Lower lobe of right lung (tissue), 2 donors: ENCODE measurements at regions not wholly inside any gene's neighbourhood (a gene's known extent, or its start where the extent isn't known, plus 50 kb on each side); places are given as distances from the start of the nearest gene placed in this dataset.

ENCODE experiments used
- ATAC-seq, 2 donors: fragments of 200-7000 bp; cut with Tn5 transposase; one replicate each; pipeline ENCODE4 v1.9.1; 2020 to 2022; ENCODE audit warnings: mild to moderate bottlenecking in 2 of 2, moderate library complexity in 2 of 2
- DNase-seq: peaks from one replicate; pipeline ENCODE4 v3.0.0-alpha.2; 2020
- H3K27ac ChIP-seq: fragments of 200-600 bp; one replicate; pipeline ENCODE4 v1.8.0; 2022
- H3K27me3 ChIP-seq: fragments of 200-600 bp; one replicate; pipeline ENCODE4 v1.8.0; 2022; ENCODE audit warnings: low read depth
- H3K36me3 ChIP-seq: fragments of 200-600 bp; one replicate; pipeline ENCODE4 v1.8.0; 2022; ENCODE audit warnings: mild to moderate bottlenecking
- H3K4me1 ChIP-seq: fragments of 200-600 bp; one replicate; pipeline ENCODE4 v1.8.0; 2022
- H3K4me3 ChIP-seq: fragments of 200-600 bp; one replicate; pipeline ENCODE4 v1.8.0; 2022; ENCODE audit warnings: mild to moderate bottlenecking
- H3K9me3 ChIP-seq: fragments of 200-600 bp; one replicate; pipeline ENCODE4 v1.8.0; 2022
- intact Hi-C: fragments of 100-400 bp; cut with DNase I; formaldehyde crosslinking; loops from one replicate; pipeline ENCODE4 v1.11.0; 2022
- TF ChIP-seq, protein P1 (sequence below): fragments of 200-600 bp; IDR thresholded peaks from one replicate; pipeline ENCODE4 v1.8.0; 2022; ENCODE audit warnings: antibody characterized with exemption, mild to moderate bottlenecking
- donor health status: DM: no; HTN: yes; CAD: no; lungs with severe emphysema.

DNA sequence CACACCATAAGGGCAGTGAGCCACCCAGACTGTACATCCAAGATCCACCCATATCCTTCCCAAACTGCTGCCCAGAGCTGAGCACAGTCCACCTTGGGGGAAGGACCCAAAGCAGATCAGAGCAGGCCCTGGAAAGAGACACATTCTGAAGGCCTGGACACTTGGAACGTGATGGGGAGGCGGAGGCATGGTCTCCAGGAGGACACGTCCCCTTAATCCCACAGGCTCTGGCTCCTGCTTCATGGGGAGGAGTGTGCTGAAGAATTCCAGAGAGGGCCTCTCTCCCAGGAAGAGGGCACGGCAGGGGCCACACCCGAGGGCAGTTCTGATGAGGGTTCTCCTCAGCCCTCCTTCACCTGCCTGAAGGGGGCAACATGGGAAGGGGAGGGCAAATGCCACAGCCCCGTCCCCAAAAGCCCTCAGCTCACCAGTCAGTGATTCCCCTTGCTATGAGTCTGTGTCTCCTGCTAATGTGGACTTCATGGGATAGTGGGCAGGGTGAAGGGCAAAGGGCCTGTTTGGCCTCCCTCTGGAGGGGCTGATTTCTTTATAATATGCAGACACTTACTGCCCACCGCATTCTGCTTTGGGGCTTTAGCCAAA lies 276.8 kb downstream of the ENC1 start:
- DNase-seq: no peak
- no peak for ATAC-seq
- no peak overlapping the region for H3K4me3 ChIP-seq
- intact Hi-C loops: no loop called here
- H3K27me3 ChIP-seq: no peaks in the 10 kb centered on the region
- TF ChIP-seq, protein P1, sequence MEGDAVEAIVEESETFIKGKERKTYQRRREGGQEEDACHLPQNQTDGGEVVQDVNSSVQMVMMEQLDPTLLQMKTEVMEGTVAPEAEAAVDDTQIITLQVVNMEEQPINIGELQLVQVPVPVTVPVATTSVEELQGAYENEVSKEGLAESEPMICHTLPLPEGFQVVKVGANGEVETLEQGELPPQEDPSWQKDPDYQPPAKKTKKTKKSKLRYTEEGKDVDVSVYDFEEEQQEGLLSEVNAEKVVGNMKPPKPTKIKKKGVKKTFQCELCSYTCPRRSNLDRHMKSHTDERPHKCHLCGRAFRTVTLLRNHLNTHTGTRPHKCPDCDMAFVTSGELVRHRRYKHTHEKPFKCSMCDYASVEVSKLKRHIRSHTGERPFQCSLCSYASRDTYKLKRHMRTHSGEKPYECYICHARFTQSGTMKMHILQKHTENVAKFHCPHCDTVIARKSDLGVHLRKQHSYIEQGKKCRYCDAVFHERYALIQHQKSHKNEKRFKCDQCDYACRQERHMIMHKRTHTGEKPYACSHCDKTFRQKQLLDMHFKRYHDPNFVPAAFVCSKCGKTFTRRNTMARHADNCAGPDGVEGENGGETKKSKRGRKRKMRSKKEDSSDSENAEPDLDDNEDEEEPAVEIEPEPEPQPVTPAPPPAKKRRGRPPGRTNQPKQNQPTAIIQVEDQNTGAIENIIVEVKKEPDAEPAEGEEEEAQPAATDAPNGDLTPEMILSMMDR: no peak
- no peak overlapping the region for H3K27ac ChIP-seq
- H3K36me3 ChIP-seq: no peaks in the 10 kb centered on the region
- H3K9me3 ChIP-seq: no peaks in the 10 kb centered on the region
- no peaks in the 10 kb centered on the region for H3K4me1 ChIP-seq

DNA sequence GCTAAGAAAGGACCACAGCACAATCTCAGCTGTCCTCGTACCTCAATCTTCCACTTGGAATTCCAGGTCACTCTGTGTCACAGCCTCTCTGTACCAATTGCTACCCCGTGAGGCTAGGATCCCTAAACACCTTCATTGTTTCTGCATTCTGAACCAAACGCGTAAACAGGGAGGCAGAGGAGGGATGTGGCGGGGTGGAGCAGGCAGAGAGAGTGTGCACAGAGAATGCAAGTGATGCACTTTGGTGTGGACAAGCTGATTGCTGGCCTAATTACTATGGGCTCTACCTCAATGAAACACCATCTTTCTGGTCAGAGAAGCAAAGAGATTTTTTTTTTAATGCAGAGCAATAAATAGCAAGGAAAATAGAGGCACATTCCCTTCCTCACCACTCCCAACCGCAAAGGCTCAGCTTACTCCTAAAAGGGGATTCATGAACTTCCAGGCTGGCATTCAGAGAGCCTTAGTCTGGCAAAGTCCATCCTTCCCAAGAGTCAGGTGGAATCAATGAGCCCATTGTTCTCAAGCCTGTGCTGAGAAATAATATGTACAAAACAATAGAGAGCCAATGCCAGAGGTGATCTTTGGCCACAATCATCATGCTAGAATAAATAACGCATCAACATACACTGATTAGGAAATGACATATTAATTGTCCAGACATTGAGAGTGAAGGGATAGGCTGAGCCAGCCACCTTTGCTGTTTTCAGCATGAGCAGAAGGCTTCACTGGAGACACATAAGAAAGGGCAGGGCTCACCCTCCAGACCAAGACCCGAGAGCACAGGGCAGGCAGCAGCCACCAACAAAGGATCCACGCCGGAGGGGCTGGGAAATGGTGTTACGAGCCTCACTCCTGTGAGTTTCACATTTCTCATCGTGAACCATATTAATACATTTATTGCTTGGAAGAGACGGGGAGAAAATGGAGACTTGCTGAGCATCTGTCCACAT lies 278.8 kb downstream of the ENC1 start:
- Histone ChIP-seq H3K9me3 (no peaks in the 10 kb centered on the region), H3K27ac (no peak overlapping the region), H3K36me3 (no peaks in the 10 kb centered on the region), H3K4me1 (no peaks in the 10 kb centered on the region), H3K27me3 (no peaks in the 10 kb centered on the region), H3K4me3 (no peak overlapping the region)
- intact Hi-C loops: no loop called here
- TF ChIP-seq, protein P1: no peak
- DNase-seq (no peak), ATAC-seq (no peak)

DNA sequence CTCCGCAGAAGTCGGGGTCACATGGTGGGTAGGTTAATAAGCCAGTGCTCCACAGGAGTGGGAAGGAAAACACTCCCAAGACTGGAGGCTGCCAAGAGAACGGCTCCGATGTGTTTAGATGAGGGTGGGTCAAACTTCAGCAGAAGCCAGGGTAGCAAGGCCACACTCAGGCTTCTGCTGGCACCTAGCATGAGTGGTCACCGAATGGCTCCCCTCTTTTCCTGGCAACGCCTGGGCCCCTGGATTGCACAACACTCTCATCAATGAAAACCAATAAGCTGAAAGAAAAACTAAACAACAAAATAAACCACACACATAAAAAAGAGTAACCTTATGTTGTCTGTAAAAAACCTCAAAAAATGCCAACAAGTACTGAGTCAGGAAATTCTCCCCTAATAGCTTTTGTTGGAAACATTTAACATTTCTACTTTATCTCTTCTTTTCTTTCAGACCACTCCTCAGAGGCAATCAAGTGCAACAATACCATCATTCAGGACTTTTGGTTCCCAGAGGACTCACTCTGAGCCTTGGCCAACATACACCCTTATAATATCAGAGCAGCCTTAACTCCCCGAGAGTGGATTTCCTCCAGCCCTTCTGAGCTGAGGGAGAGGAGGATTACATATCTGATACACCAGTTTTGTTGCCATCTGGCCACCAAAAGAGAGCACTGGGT lies 279.9 kb downstream of the ENC1 start:
- ATAC-seq (no peak), DNase-seq (no peak)
- Histone ChIP-seq H3K4me1 (no peaks in the 10 kb centered on the region), H3K27me3 (no peaks in the 10 kb centered on the region), H3K27ac (no peak overlapping the region), H3K36me3 (no peaks in the 10 kb centered on the region), H3K9me3 (no peaks in the 10 kb centered on the region), H3K4me3 (no peak overlapping the region)
- intact Hi-C loops: no loop called here
- TF ChIP-seq, protein P1: no peak

DNA sequence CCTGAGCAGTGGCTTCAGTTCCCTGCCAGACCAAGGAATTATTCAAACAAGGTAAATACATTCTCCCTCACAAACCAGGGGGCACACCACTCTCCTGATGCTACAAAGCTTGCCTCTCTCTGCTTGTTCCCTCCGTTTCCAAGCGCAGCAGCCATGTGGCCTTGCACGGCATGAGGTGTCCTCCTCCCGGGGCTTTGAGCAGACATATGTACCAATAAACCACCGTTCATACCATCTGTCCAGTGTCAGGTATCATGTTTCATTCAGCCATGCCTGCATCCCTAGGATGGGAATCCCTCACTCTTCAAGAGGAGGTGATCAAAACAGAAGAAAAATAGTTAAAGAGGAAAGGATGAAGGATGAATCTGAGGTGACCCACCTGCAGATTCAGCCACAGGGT lies 282.7 kb downstream of the ENC1 start:
- Histone ChIP-seq H3K9me3 (no peaks in the 10 kb centered on the region), H3K27ac (no peak overlapping the region), H3K4me3 (no peak overlapping the region), H3K27me3 (no peaks in the 10 kb centered on the region), H3K4me1 (no peaks in the 10 kb centered on the region), H3K36me3 (no peaks in the 10 kb centered on the region)
- ATAC-seq (no peak), DNase-seq (no peak)
- intact Hi-C loops: no loop called here
- TF ChIP-seq, protein P1: no peak

DNA sequence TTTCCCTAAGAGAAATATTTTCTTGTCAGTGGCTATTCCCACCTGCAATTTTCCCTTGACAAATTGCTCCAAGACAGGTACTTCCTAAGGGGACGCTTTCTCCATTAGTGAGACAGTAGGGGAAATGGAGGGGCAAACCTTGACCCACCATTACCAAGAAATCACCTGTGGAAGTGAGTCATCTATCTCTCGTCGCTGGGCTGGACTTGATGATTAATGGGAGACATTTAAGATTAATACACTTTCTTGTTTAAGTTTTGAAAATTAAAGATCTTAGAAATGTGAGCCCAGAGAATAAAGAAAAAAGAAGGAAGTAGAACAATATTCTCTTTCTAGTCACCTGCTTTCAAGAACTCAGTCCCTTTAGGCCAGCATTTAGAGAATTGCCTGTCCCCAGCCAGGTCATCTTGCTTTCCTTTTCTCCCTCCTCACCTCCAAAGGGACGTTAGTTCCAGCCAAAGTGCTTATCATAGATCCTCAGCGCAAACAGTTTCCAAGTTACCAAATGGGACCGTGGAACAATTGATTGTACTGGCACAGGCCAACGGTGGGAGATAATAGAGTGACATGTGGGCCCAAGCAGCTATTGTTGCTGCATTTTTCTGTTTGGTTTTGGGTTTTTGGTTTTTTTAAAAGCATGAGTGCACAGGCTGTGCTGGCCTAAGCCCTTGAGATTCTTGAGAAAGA lies 284.4 kb downstream of the ENC1 start:
- intact Hi-C loops: no loop called here
- Histone ChIP-seq H3K27ac (no peak overlapping the region), H3K36me3 (no peaks in the 10 kb centered on the region), H3K9me3 (no peaks in the 10 kb centered on the region), H3K4me1 (no peaks in the 10 kb centered on the region), H3K4me3 (no peak overlapping the region), H3K27me3 (no peaks in the 10 kb centered on the region)
- DNase-seq: no peak
- TF ChIP-seq, protein P1: no peak
- ATAC-seq: no peak
